Heart left ventricle (tissue), 13 donors: ENCODE measurements at regions not wholly inside any gene's neighbourhood (a gene's known extent, or its start where the extent isn't known, plus 50 kb on each side); places are given as distances from the start of the nearest gene placed in this dataset.

Experiments used
- CTCF ChIP-seq, 12 donors: fragments of 200-600 bp; sonication (generic) in 4 of 12; IDR thresholded peaks; one replicate each; pipeline versions ENCODE4 v1.5.0 to v1.8.0; 2018 to 2022; ENCODE audit warnings: antibody characterized with exemption in 12 of 12, mild to moderate bottlenecking in 5 of 12
- POLR2A ChIP-seq, 2 donors: fragments of 450-650 bp; IDR thresholded peaks; one replicate each; pipeline ENCODE4 v1.6.1; 2017; ENCODE audit warnings: antibody characterized with exemption in 2 of 2, mild to moderate bottlenecking in 2 of 2, moderate library complexity in 2 of 2
- donor health status: ischemic (EF 13 %, LVEDD 7.1; RV severe dilation, severe dysfunction).
- donor health status: DM: no; HTN: yes; CAD: no.
- donor health status: DM: no; HTN: no; CAD: no.
- donor health status: ischemic (EF 25% LVEDD 6.9; RV normal size, moderate dysfunction).
- donor health status: ischemic (EF 25% LVEDD 5.7; RV mildly dilated, moderate dysfunction).
- donor health status: ischemic (EF 35%, LVEDD 5.7; RV mildly dilated, moderate dysfunction).
- donor health status: nonischemic (EF 11% LVEDD 7.7; RV severe dilation, severe dysfunction).
- donor health status: DM: yes; HTN: yes; CAD: no.
- donor health status: PGD.
- donor health status: ischemic (EF 29% LVEDD 5.4; RV normal size, mild dysfunction).
- donor health status: nonischemic (EF 23%, LVEDD 6.1; RV moderate dilation, normal function).

DNA sequence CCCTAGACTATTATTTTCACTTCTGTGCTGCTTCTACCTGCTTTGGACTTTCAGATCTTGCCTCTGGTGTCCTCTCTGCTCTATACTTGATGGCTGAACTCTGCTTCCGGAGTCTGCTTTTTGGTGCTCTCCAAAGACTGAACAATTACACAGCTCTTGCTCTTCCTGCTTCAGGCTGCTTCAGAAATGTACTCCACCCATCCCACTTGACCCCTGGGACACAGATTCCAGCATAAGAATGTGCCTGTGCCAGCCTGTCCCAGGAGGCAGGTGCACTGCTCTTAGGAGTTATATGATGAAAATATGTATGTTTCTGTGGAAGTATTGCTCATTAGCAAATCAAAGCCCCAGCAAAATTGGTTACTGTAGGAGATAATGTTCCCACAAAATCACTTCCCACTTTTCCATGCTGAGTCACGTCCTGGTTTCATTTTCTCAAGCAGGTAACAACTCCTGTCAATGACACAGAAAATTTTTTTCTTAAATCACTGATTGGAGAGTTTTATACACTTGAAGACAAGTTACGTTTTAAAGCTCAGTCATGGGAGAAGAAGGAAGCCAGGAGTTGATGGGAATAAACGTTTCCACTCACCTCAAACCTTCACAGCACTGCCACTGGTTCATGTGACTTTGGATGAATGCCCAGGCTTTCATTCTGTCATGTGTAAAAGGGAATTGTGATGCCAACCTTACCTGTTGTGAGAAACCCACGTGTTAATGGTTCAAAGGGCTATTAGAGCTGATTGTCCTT is 239.4 kb upstream of the ZPLD1 start:
- TF ChIP-seq CTCF (IDR thresholded peaks at IDR 0.05), result no peak
- TF ChIP-seq POLR2A (IDR thresholded peaks at IDR 0.05), result no peak
